ENCODE measurements at regions not wholly inside any gene's neighbourhood (a gene's known extent, or its start where the extent isn't known, plus 50 kb on each side); places are given as distances from the start of the nearest gene placed in this dataset.

- H3K27me3 ChIP-seq (replicated peaks in 1 of 4; ENCODE audit: control insufficient read depth in 3 of 4, extremely low read depth in 1 of 4, insufficient read depth in 3 of 4, low read length in 3 of 4) = no peaks in the 10 kb centered on the region
- H3K18ac ChIP-seq (ENCODE audit: extremely low read depth, low read length) = no peak overlapping the region
- H3K79me1 ChIP-seq (ENCODE audit: low read depth, low read length) = no peaks in the 10 kb centered on the region
- H3K4me2 ChIP-seq (ENCODE audit: insufficient read depth in 1 of 2, low read depth in 2 of 2, low read length in 2 of 2) = no peak overlapping the region
- no peak for DNase-seq (ENCODE audit: low read depth in 1 of 2, low spot score in 2 of 2)
- H3K23ac ChIP-seq (ENCODE audit: insufficient read length) = no peak overlapping the region
- no peak overlapping the region for H2BK20ac ChIP-seq (ENCODE audit: low read length)
- no peak overlapping the region for H3K27ac ChIP-seq (ENCODE audit: low read depth, low read length)
- no peak overlapping the region for H3K14ac ChIP-seq (ENCODE audit: insufficient read length)
- H3K79me2 ChIP-seq (ENCODE audit: control insufficient read depth in 1 of 2, insufficient read depth in 2 of 2, low read length in 2 of 2) = no peaks in the 10 kb centered on the region
- no peak overlapping the region for H2BK5ac ChIP-seq (ENCODE audit: low read depth, low read length)
- no peaks in the 10 kb centered on the region for H4K20me1 ChIP-seq (replicated peaks in 1 of 2; ENCODE audit: control insufficient read depth in 1 of 2, insufficient read depth in 2 of 2, low read length in 2 of 2)
- H3K4me1 ChIP-seq (replicated peaks in 1 of 4; ENCODE audit: control insufficient read depth in 3 of 4, insufficient read depth in 4 of 4, low read length in 3 of 4) = no peaks in the 10 kb centered on the region; a peak in 1 of 7 replicates
- no peak overlapping the region for H3K56ac ChIP-seq (replicated peaks; ENCODE audit: insufficient read length, low read depth, low read length)
- H3K9me3 ChIP-seq (ENCODE audit: insufficient read depth in 2 of 2, low read depth in 1 of 2, low read length in 1 of 2) = no peaks in the 10 kb centered on the region
- peaks cover 0 to 7% (median 0%) of the 10 kb centered on the region in 4 experiments; a peak in 1 of 8 replicates for H3K36me3 ChIP-seq (ENCODE audit: control insufficient read depth in 2 of 4, insufficient read depth in 4 of 4, low read length in 3 of 4)
- no peak overlapping the region for H4K5ac ChIP-seq (ENCODE audit: insufficient read length, low read depth, low read length)
- POLR2A ChIA-PET (ENCODE audit: partially characterized antibody) = no interaction called here
- no peak overlapping the region for H3K9ac ChIP-seq (replicated peaks in 1 of 4; ENCODE audit: extremely low read depth in 1 of 4, low read depth in 3 of 4, low read length in 3 of 4)
- no peak overlapping the region for H2BK12ac ChIP-seq (ENCODE audit: low read depth, low read length)
- H2AK5ac ChIP-seq (ENCODE audit: low read depth, low read length) = no peak overlapping the region
- CTCF ChIA-PET (ENCODE audit: partially characterized antibody) = no interaction called here
- H3K4ac ChIP-seq (replicated peaks; ENCODE audit: insufficient read length, low read depth, low read length) = no peak overlapping the region
- no peak overlapping the region for H2AFZ ChIP-seq (ENCODE audit: low read length)
- no peak overlapping the region for H3K4me3 ChIP-seq (ENCODE audit: extremely low read depth in 1 of 4, insufficient read depth in 2 of 4, low read depth in 3 of 4, low read length in 4 of 4)
- H4K91ac ChIP-seq (replicated peaks; ENCODE audit: insufficient read length, low read length) = no peak overlapping the region
- H2BK15ac ChIP-seq (ENCODE audit: low read length) = no peak overlapping the region
- FAIRE-seq = no peak
- no peak overlapping the region for H2BK120ac ChIP-seq (replicated peaks; ENCODE audit: low read depth, low read length)
- no peaks in the 10 kb centered on the region for H3K23me2 ChIP-seq (ENCODE audit: low read depth, low read length)
- no peak overlapping the region for H4K8ac ChIP-seq (ENCODE audit: extremely low read depth, insufficient read depth, low read length)
- TF ChIP-seq RXRA (IDR thresholded peaks at IDR 0.05; ENCODE audit: insufficient read depth, low read depth, low read length) (no peak), CBX8 (IDR thresholded peaks at IDR 0.05; ENCODE audit: borderline replicate concordance, low read depth, low read length) (no peak), SRF (IDR thresholded peaks at IDR 0.05; ENCODE audit: low read depth, low read length) (no peak), CTCF (IDR thresholded peaks at IDR 0.05; ENCODE audit: control extremely low read depth in 1 of 3, insufficient read depth in 1 of 3, low read depth in 1 of 3, low read length in 3 of 3) (no peak), SP2 (IDR thresholded peaks at IDR 0.05; ENCODE audit: low read length) (no peak), TBP (IDR thresholded peaks at IDR 0.05; ENCODE audit: low read depth, low read length) (no peak), USF2 (IDR thresholded peaks at IDR 0.05; ENCODE audit: low read length) (no peak), HDAC2 (IDR thresholded peaks at IDR 0.05; ENCODE audit: borderline replicate concordance in 1 of 2, low read depth in 2 of 2, low read length in 2 of 2) (no peak), SIRT6 (IDR thresholded peaks at IDR 0.05; ENCODE audit: low read length) (no peak), ATF2 (IDR thresholded peaks at IDR 0.05; ENCODE audit: low read length) (no peak)
Observed at GRCh38 chr5:12645582-12645981, 741.3 kb upstream of the CTNND2 start.

Data from H1 (cell line).